ENCODE measurements at regions not wholly inside any gene's neighbourhood (a gene's known extent, or its start where the extent isn't known, plus 50 kb on each side); places are given as distances from the start of the nearest gene placed in this dataset.

GRCh38 chr18:45506951-45507350, 108.3 kb upstream of the SLC14A2 start:
- H3K4me3 ChIP-seq (replicated peaks; ENCODE audit: low read depth, low read length): no peak overlapping the region
- no peaks in the 10 kb centered on the region for H3K36me3 ChIP-seq (ENCODE audit: control insufficient read depth, insufficient read depth, low read length)
- DNase-seq (ENCODE audit: extremely low read depth, insufficient read length): no peak
- no peak for TF ChIP-seq CTCF (IDR thresholded peaks at IDR 0.05; ENCODE audit: insufficient read depth, low read length, poor library complexity, severe bottlenecking)
- H3K27me3 ChIP-seq (replicated peaks; ENCODE audit: control insufficient read depth, insufficient read depth, low read length): no peaks in the 10 kb centered on the region; the same call in 1 of the 2 replicates

- no peaks in the 10 kb centered on the region for H3K36me3 ChIP-seq (ENCODE audit: control insufficient read depth, insufficient read depth, low read length)
- DNase-seq (ENCODE audit: extremely low read depth, insufficient read length): no peak
- TF ChIP-seq CTCF (IDR thresholded peaks at IDR 0.05; ENCODE audit: insufficient read depth, low read length, poor library complexity, severe bottlenecking): no peak
- H3K4me3 ChIP-seq (replicated peaks; ENCODE audit: low read depth, low read length): no peak overlapping the region
- no peaks in the 10 kb centered on the region; the same call in 1 of the 2 replicates for H3K27me3 ChIP-seq (replicated peaks; ENCODE audit: control insufficient read depth, insufficient read depth, low read length)
Observed at GRCh38 chr18:45509535-45509934, 105.7 kb upstream of the SLC14A2 start.

GRCh38 chr18:45510656-45511055, 104.6 kb upstream of the SLC14A2 start:
- no peaks in the 10 kb centered on the region for H3K36me3 ChIP-seq (ENCODE audit: control insufficient read depth, insufficient read depth, low read length)
- H3K4me3 ChIP-seq (replicated peaks; ENCODE audit: low read depth, low read length): no peak overlapping the region
- no peak for DNase-seq (ENCODE audit: extremely low read depth, insufficient read length)
- no peaks in the 10 kb centered on the region; the same call in 1 of the 2 replicates for H3K27me3 ChIP-seq (replicated peaks; ENCODE audit: control insufficient read depth, insufficient read depth, low read length)
- TF ChIP-seq CTCF (IDR thresholded peaks at IDR 0.05; ENCODE audit: insufficient read depth, low read length, poor library complexity, severe bottlenecking): no peak

- no peaks in the 10 kb centered on the region for H3K36me3 ChIP-seq (ENCODE audit: control insufficient read depth, insufficient read depth, low read length)
- TF ChIP-seq CTCF (IDR thresholded peaks at IDR 0.05; ENCODE audit: insufficient read depth, low read length, poor library complexity, severe bottlenecking): no peak
- no peak for DNase-seq (ENCODE audit: extremely low read depth, insufficient read length)
- no peaks in the 10 kb centered on the region; the same call in 1 of the 2 replicates for H3K27me3 ChIP-seq (replicated peaks; ENCODE audit: control insufficient read depth, insufficient read depth, low read length)
- no peak overlapping the region for H3K4me3 ChIP-seq (replicated peaks; ENCODE audit: low read depth, low read length)
Observed at GRCh38 chr18:45512363-45512953, 102.8 kb upstream of the SLC14A2 start.

GRCh38 chr18:45517181-45517741, 98.0 kb upstream of the SLC14A2 start:
- H3K4me3 ChIP-seq (replicated peaks; ENCODE audit: low read depth, low read length): no peak overlapping the region
- H3K27me3 ChIP-seq (replicated peaks; ENCODE audit: control insufficient read depth, insufficient read depth, low read length): no peaks in the 10 kb centered on the region
- no peaks in the 10 kb centered on the region for H3K36me3 ChIP-seq (ENCODE audit: control insufficient read depth, insufficient read depth, low read length)
- no peak for TF ChIP-seq CTCF (IDR thresholded peaks at IDR 0.05; ENCODE audit: insufficient read depth, low read length, poor library complexity, severe bottlenecking)
- no peak for DNase-seq (ENCODE audit: extremely low read depth, insufficient read length)

Measured in GM06990 (cell line).